ENCODE measurements at regions not wholly inside any gene's neighbourhood (a gene's known extent, or its start where the extent isn't known, plus 50 kb on each side); places are given as distances from the start of the nearest gene placed in this dataset.
"Not testable (repeated sequence)": the region's sequence is repeated elsewhere in the genome, so short reads cannot be mapped to it uniquely, and the experiment has no call there.

GRCh38 chr12:85609778-85610177 lies 226.4 kb downstream of the RASSF9 start:
- Histone ChIP-seq H3K4me1 (no peaks in the 10 kb centered on the region), H3K4me3 (no peak overlapping the region), H3K27me3 (no peaks in the 10 kb centered on the region), H3K9me3 (replicated peaks) (no peaks in the 10 kb centered on the region), H3K27ac (no peak overlapping the region), H3K36me3 (no peaks in the 10 kb centered on the region)
- DNase-seq: no peak

GRCh38 chr12:85610194-85610593 lies 226.0 kb downstream of the RASSF9 start:
- H3K27me3 ChIP-seq: no peaks in the 10 kb centered on the region
- no peak overlapping the region for H3K4me3 ChIP-seq
- no peaks in the 10 kb centered on the region for H3K9me3 ChIP-seq (replicated peaks)
- H3K27ac ChIP-seq: no peak overlapping the region
- no peaks in the 10 kb centered on the region for H3K4me1 ChIP-seq
- no peaks in the 10 kb centered on the region for H3K36me3 ChIP-seq
- no peak for DNase-seq

- Histone ChIP-seq H3K27ac (no peak overlapping the region), H3K36me3 (no peaks in the 10 kb centered on the region), H3K4me1 (no peaks in the 10 kb centered on the region), H3K9me3 (replicated peaks) (no peaks in the 10 kb centered on the region), H3K27me3 (no peaks in the 10 kb centered on the region), H3K4me3 (no peak overlapping the region)
- DNase-seq: no peak
Observed at GRCh38 chr12:85616201-85616600, 220.0 kb downstream of the RASSF9 start.

GRCh38 chr12:85617307-85618091 lies 218.7 kb downstream of the RASSF9 start:
- H3K27me3 ChIP-seq: no peaks in the 10 kb centered on the region
- no peak overlapping the region for H3K4me3 ChIP-seq
- H3K9me3 ChIP-seq (replicated peaks): no peaks in the 10 kb centered on the region
- DNase-seq: no peak
- H3K36me3 ChIP-seq: no peaks in the 10 kb centered on the region
- no peaks in the 10 kb centered on the region for H3K4me1 ChIP-seq
- no peak overlapping the region for H3K27ac ChIP-seq

- no peaks in the 10 kb centered on the region for H3K9me3 ChIP-seq (replicated peaks)
- no peak for DNase-seq
- H3K36me3 ChIP-seq: no peaks in the 10 kb centered on the region
- no peak overlapping the region for H3K27ac ChIP-seq
- no peaks in the 10 kb centered on the region for H3K27me3 ChIP-seq
- no peaks in the 10 kb centered on the region for H3K4me1 ChIP-seq
- no peak overlapping the region for H3K4me3 ChIP-seq
Observed at GRCh38 chr12:85621041-85621440, 215.2 kb downstream of the RASSF9 start.

- no peaks in the 10 kb centered on the region for H3K9me3 ChIP-seq (replicated peaks)
- no peak for DNase-seq
Observed at GRCh38 chr12:85623763-85624162, 212.4 kb downstream of the RASSF9 start.

GRCh38 chr12:85625467-85625866 lies 210.7 kb downstream of the RASSF9 start:
- no peaks in the 10 kb centered on the region for H3K9me3 ChIP-seq (replicated peaks)
- no peak for DNase-seq
- H3K4me1 ChIP-seq: no peaks in the 10 kb centered on the region; the same call in 1 of the 2 replicates
- H3K4me3 ChIP-seq: no peak overlapping the region
- H3K27me3 ChIP-seq: no peaks in the 10 kb centered on the region
- no peaks in the 10 kb centered on the region for H3K36me3 ChIP-seq
- H3K27ac ChIP-seq: no peak overlapping the region

More at GRCh38 chr12:85623763-85624162, 212.4 kb downstream of the RASSF9 start:
- Histone ChIP-seq H3K27ac (no peak overlapping the region), H3K4me1 (no peaks in the 10 kb centered on the region; the same call in 1 of the 2 replicates), H3K4me3 (no peak overlapping the region), H3K36me3 (no peaks in the 10 kb centered on the region), H3K27me3 (no peaks in the 10 kb centered on the region)

GRCh38 chr12:85626001-85626783 lies 210.0 kb downstream of the RASSF9 start:
- no peaks in the 10 kb centered on the region for H3K27me3 ChIP-seq
- no peak for DNase-seq
- H3K4me1 ChIP-seq: no peaks in the 10 kb centered on the region; the same call in 1 of the 2 replicates
- H3K4me3 ChIP-seq: no peak overlapping the region
- H3K27ac ChIP-seq: no peak overlapping the region
- no peaks in the 10 kb centered on the region for H3K36me3 ChIP-seq
- no peaks in the 10 kb centered on the region for H3K9me3 ChIP-seq (replicated peaks)

GRCh38 chr12:85626784-85627171 lies 209.4 kb downstream of the RASSF9 start:
- DNase-seq: no peak
- H3K27ac ChIP-seq: no peak overlapping the region

GRCh38 chr12:85627584-85627983 lies 208.6 kb downstream of the RASSF9 start:
- DNase-seq: peak in 1 of 2 experiments; percentile 4
- no peaks in the 10 kb centered on the region for H3K9me3 ChIP-seq (replicated peaks)
- H3K27me3 ChIP-seq: no peaks in the 10 kb centered on the region
- H3K4me3 ChIP-seq: no peak overlapping the region
- no peaks in the 10 kb centered on the region for H3K36me3 ChIP-seq
- H3K4me1 ChIP-seq: no peaks in the 10 kb centered on the region; the same call in 1 of the 2 replicates
- H3K27ac ChIP-seq: no peak overlapping the region

More at GRCh38 chr12:85626784-85627171, 209.4 kb downstream of the RASSF9 start:
- H3K9me3 ChIP-seq (replicated peaks): no peaks in the 10 kb centered on the region
- no peaks in the 10 kb centered on the region for H3K27me3 ChIP-seq
- H3K4me1 ChIP-seq: no peaks in the 10 kb centered on the region; the same call in 1 of the 2 replicates
- H3K36me3 ChIP-seq: no peaks in the 10 kb centered on the region
- H3K4me3 ChIP-seq: no peak overlapping the region

GRCh38 chr12:85628562-85628961 lies 207.6 kb downstream of the RASSF9 start:
- not testable (repeated sequence) for H3K36me3 ChIP-seq; H3K27ac ChIP-seq; H3K4me1 ChIP-seq; DNase-seq; H3K9me3 ChIP-seq (replicated peaks); H3K27me3 ChIP-seq; H3K4me3 ChIP-seq

- H3K4me3 ChIP-seq: no peak overlapping the region
- H3K4me1 ChIP-seq: no peaks in the 10 kb centered on the region; the same call in 1 of the 2 replicates
- no peak for DNase-seq
- no peak overlapping the region for H3K27ac ChIP-seq
- H3K27me3 ChIP-seq: no peaks in the 10 kb centered on the region
- H3K36me3 ChIP-seq: no peaks in the 10 kb centered on the region
- H3K9me3 ChIP-seq (replicated peaks): no peaks in the 10 kb centered on the region
Observed at GRCh38 chr12:85630851-85631250, 205.4 kb downstream of the RASSF9 start.

GRCh38 chr12:85632390-85632789 lies 203.8 kb downstream of the RASSF9 start:
- DNase-seq: no peak

GRCh38 chr12:85633491-85633890 lies 202.7 kb downstream of the RASSF9 start:
- no peaks in the 10 kb centered on the region for H3K27me3 ChIP-seq
- H3K36me3 ChIP-seq: no peaks in the 10 kb centered on the region
- no peaks in the 10 kb centered on the region for H3K9me3 ChIP-seq (replicated peaks)
- no peaks in the 10 kb centered on the region for H3K4me1 ChIP-seq
- DNase-seq: no peak
- no peak overlapping the region for H3K4me3 ChIP-seq
- no peak overlapping the region for H3K27ac ChIP-seq

More at GRCh38 chr12:85632390-85632789, 203.8 kb downstream of the RASSF9 start:
- Histone ChIP-seq H3K9me3 (replicated peaks) (no peaks in the 10 kb centered on the region), H3K4me3 (no peak overlapping the region), H3K4me1 (no peaks in the 10 kb centered on the region; the same call in 1 of the 2 replicates), H3K36me3 (no peaks in the 10 kb centered on the region), H3K27ac (no peak overlapping the region), H3K27me3 (no peaks in the 10 kb centered on the region)

GRCh38 chr12:85639834-85640233 lies 196.4 kb downstream of the RASSF9 start:
- no peak overlapping the region for H3K4me3 ChIP-seq
- no peak overlapping the region for H3K27ac ChIP-seq
- H3K4me1 ChIP-seq: no peaks in the 10 kb centered on the region
- no peaks in the 10 kb centered on the region for H3K36me3 ChIP-seq
- no peaks in the 10 kb centered on the region for H3K27me3 ChIP-seq
- H3K9me3 ChIP-seq (replicated peaks): no peaks in the 10 kb centered on the region
- DNase-seq: no peak
